ENCODE measurements at regions not wholly inside any gene's neighbourhood (a gene's known extent, or its start where the extent isn't known, plus 50 kb on each side); places are given as distances from the start of the nearest gene placed in this dataset.

GRCh38 chr5:17763301-17763700 lies 129.0 kb downstream of the TAF11L14 start:
- no peak for DNase-seq

GRCh38 chr5:17766031-17766430 lies 131.8 kb downstream of the TAF11L14 start:
- DNase-seq = no peak

GRCh38 chr5:17769277-17769676 lies 135.0 kb downstream of the TAF11L14 start:
- no peak for DNase-seq

GRCh38 chr5:17772232-17772631 lies 138.0 kb downstream of the TAF11L14 start:
- DNase-seq = no peak

- no peak for DNase-seq
These were observed 151.5 kb downstream of the TAF11L14 start for GRCh38 chr5:17785774-17786173.

GRCh38 chr5:17788351-17788750 lies 154.1 kb downstream of the TAF11L14 start:
- no peak for DNase-seq

GRCh38 chr5:17794201-17794600 lies 159.9 kb downstream of the TAF11L14 start:
- DNase-seq = no peak

GRCh38 chr5:17794815-17795214 lies 160.6 kb downstream of the TAF11L14 start:
- DNase-seq = no peak

- DNase-seq = no peak
These were observed 161.9 kb downstream of the TAF11L14 start for GRCh38 chr5:17796142-17796541.

GRCh38 chr5:17796757-17797396 lies 162.6 kb downstream of the TAF11L14 start:
- DNase-seq = no peak

GRCh38 chr5:17799521-17799920 lies 165.3 kb downstream of the TAF11L14 start:
- no peak for DNase-seq

GRCh38 chr5:17801595-17801994 lies 167.3 kb downstream of the TAF11L14 start:
- DNase-seq = no peak

GRCh38 chr5:17802256-17802655 lies 168.0 kb downstream of the TAF11L14 start:
- no peak for DNase-seq

GRCh38 chr5:17803971-17804370 lies 169.7 kb downstream of the TAF11L14 start:
- DNase-seq = no peak

GRCh38 chr5:17805227-17805825 lies 171.1 kb downstream of the TAF11L14 start:
- DNase-seq = no peak

- no peak for DNase-seq
These were observed 172.7 kb downstream of the TAF11L14 start for GRCh38 chr5:17806818-17807468.

GRCh38 chr5:17808566-17808965 lies 174.3 kb downstream of the TAF11L14 start:
- DNase-seq = no peak

GRCh38 chr5:17810734-17811133 lies 176.5 kb downstream of the TAF11L14 start:
- no peak for DNase-seq

- DNase-seq = no peak
These were observed 179.0 kb downstream of the TAF11L14 start for GRCh38 chr5:17813214-17813613.

- DNase-seq = no peak
These were observed 182.2 kb downstream of the TAF11L14 start for GRCh38 chr5:17816505-17816904.

GRCh38 chr5:17816944-17817343 lies 182.7 kb downstream of the TAF11L14 start:
- no peak for DNase-seq

- no peak for DNase-seq
These were observed 183.7 kb downstream of the TAF11L14 start for GRCh38 chr5:17817990-17818389.

GRCh38 chr5:17819783-17820182 lies 185.5 kb downstream of the TAF11L14 start:
- DNase-seq = no peak

GRCh38 chr5:17828681-17829080 lies 194.4 kb downstream of the TAF11L14 start:
- no peak for DNase-seq
